Hepatocyte (in vitro differentiated cells): ENCODE measurements at regions not wholly inside any gene's neighbourhood (a gene's known extent, or its start where the extent isn't known, plus 50 kb on each side); places are given as distances from the start of the nearest gene placed in this dataset.

Source experiments
- DNase-seq: peaks from one replicate; pipeline ENCODE4 v3.0.0-alpha.2; 2016; ENCODE audit warnings: low spot score
- H2AFZ ChIP-seq: fragments of 200-600 bp; sonication (generic); 2 replicates; pipeline ENCODE4 v1.6.0; 2016; ENCODE audit warnings: antibody characterized with exemption, mild to moderate bottlenecking
- H3K27ac ChIP-seq: fragments of 200-600 bp; sonication (generic); 2 replicates; pipeline ENCODE4 v1.5.1; 2016; ENCODE audit warnings: mild to moderate bottlenecking
- H3K27me3 ChIP-seq: fragments of 200-600 bp; sonication (generic); 2 replicates; pipeline ENCODE4 v1.6.1; 2016
- H3K36me3 ChIP-seq: fragments of 200-600 bp; sonication (generic); replicated peaks from 2 replicates; pipeline ENCODE4 v1.5.1; 2016; ENCODE audit warnings: low read depth; ENCODE audit not compliant: insufficient read depth
- H3K4me1 ChIP-seq: fragments of 200-600 bp; sonication (generic); 2 replicates; pipeline ENCODE4 v1.5.1; 2016; ENCODE audit warnings: mild to moderate bottlenecking, moderate library complexity; ENCODE audit not compliant: insufficient read depth
- H3K4me2 ChIP-seq: fragments of 200-600 bp; sonication (generic); 2 replicates; pipeline ENCODE4 v1.6.0; 2016
- H3K4me3 ChIP-seq: fragments of 200-600 bp; sonication (generic); 2 replicates; pipeline ENCODE4 v1.5.1; 2016; ENCODE audit warnings: mild to moderate bottlenecking
- H3K79me2 ChIP-seq: fragments of 200-600 bp; sonication (generic); 2 replicates; pipeline ENCODE4 v1.6.0; 2017; ENCODE audit warnings: mild to moderate bottlenecking
- H3K9me2 ChIP-seq: fragments of 200-600 bp; sonication (generic); replicated peaks from 2 replicates; pipeline ENCODE4 v1.6.0; 2017; ENCODE audit warnings: mild to moderate bottlenecking; ENCODE audit not compliant: insufficient read depth
- H3K9me3 ChIP-seq: fragments of 200-600 bp; sonication (generic); 2 replicates; pipeline ENCODE4 v1.5.1; 2016; ENCODE audit warnings: low read depth, mild to moderate bottlenecking
- H4K20me1 ChIP-seq: fragments of 200-600 bp; sonication (generic); 2 replicates; pipeline ENCODE4 v1.6.0; 2016; ENCODE audit warnings: mild to moderate bottlenecking; ENCODE audit not compliant: insufficient read depth, poor library complexity, severe bottlenecking
- CTCF ChIP-seq: fragments of 200-600 bp; sonication (generic); IDR thresholded peaks from 2 replicates; pipeline ENCODE4 v1.5.1; 2016; ENCODE audit warnings: antibody characterized with exemption, mild to moderate bottlenecking; ENCODE audit not compliant: poor library complexity
- EZH2 ChIP-seq: fragments of 200-600 bp; sonication (generic); IDR thresholded peaks from 2 replicates; pipeline ENCODE4 v1.6.1; 2016; ENCODE audit warnings: antibody characterized with exemption, mild to moderate bottlenecking, borderline replicate concordance
- EZH2phosphoT487 ChIP-seq: fragments of 200-600 bp; sonication (generic); IDR thresholded peaks from one replicate; pipeline ENCODE4 v1.6.1; 2018; ENCODE audit warnings: antibody characterized with exemption, mild to moderate bottlenecking, low read depth, moderate library complexity; ENCODE audit not compliant: unreplicated experiment, severe bottlenecking
- WGBS: methylation state at CpG from one replicate; pipeline ENCODE4 v1.1.6; 2016; ENCODE audit warnings: low lambda C conversion rate; ENCODE audit errors: missing lambda C conversion rate; 5-methylcytosine and 5-hydroxymethylcytosine counted together

GRCh38 chr3:28951772-28952556 lies 328.9 kb upstream of the RBMS3 start:
- Histone ChIP-seq H3K9me2 (no peaks in the 10 kb centered on the region), H3K27me3 (no peaks in the 10 kb centered on the region), H3K36me3 (no peaks in the 10 kb centered on the region), H2AFZ (no peak overlapping the region), H3K79me2 (no peaks in the 10 kb centered on the region), H4K20me1 (no peaks in the 10 kb centered on the region), H3K9me3 (no peaks in the 10 kb centered on the region), H3K4me2 (no peak overlapping the region), H3K27ac (no peak overlapping the region), H3K4me1 (no peaks in the 10 kb centered on the region), H3K4me3 (no peak overlapping the region)
- WGBS = 84% methylated on average over 4 of the region's 4 CpGs
- DNase-seq = no peak
- TF ChIP-seq EZH2 = no peak
- no peak for TF ChIP-seq CTCF
- no peak for TF ChIP-seq EZH2phosphoT487

- no peak overlapping the region for H3K27ac ChIP-seq
- H3K4me1 ChIP-seq = no peaks in the 10 kb centered on the region
- no peak for DNase-seq
- H3K79me2 ChIP-seq = no peaks in the 10 kb centered on the region
- 90% methylated on average over 3 of the region's 3 CpGs for WGBS
- TF ChIP-seq EZH2 = no peak
- H3K4me2 ChIP-seq = no peak overlapping the region
- H3K27me3 ChIP-seq = no peaks in the 10 kb centered on the region
- no peak overlapping the region for H2AFZ ChIP-seq
- H3K4me3 ChIP-seq = no peak overlapping the region
- no peaks in the 10 kb centered on the region for H3K9me3 ChIP-seq
- no peaks in the 10 kb centered on the region for H3K36me3 ChIP-seq
- no peaks in the 10 kb centered on the region for H3K9me2 ChIP-seq
- no peaks in the 10 kb centered on the region for H4K20me1 ChIP-seq
Measured at GRCh38 chr3:28958656-28959055, 322.2 kb upstream of the RBMS3 start.

- no peaks in the 10 kb centered on the region for H3K36me3 ChIP-seq
- TF ChIP-seq CTCF = no peak
- TF ChIP-seq EZH2 = no peak
- TF ChIP-seq EZH2phosphoT487 = no peak
- no peak overlapping the region for H2AFZ ChIP-seq
- H3K27ac ChIP-seq = no peak overlapping the region
- no peaks in the 10 kb centered on the region for H3K79me2 ChIP-seq
- H3K27me3 ChIP-seq = no peaks in the 10 kb centered on the region
- no peaks in the 10 kb centered on the region for H4K20me1 ChIP-seq
- H3K4me2 ChIP-seq = no peak overlapping the region
- no peaks in the 10 kb centered on the region for H3K9me2 ChIP-seq
- no peak overlapping the region for H3K4me3 ChIP-seq
- DNase-seq = no peak
- no peaks in the 10 kb centered on the region for H3K9me3 ChIP-seq
- WGBS = 63% methylated on average over 3 of the region's 3 CpGs
- no peaks in the 10 kb centered on the region for H3K4me1 ChIP-seq
Measured at GRCh38 chr3:28971156-28971555, 309.7 kb upstream of the RBMS3 start.

- no peak overlapping the region for H3K27ac ChIP-seq
- 81% methylated on average over 3 of the region's 3 CpGs for WGBS
- H3K4me2 ChIP-seq = no peak overlapping the region
Measured at GRCh38 chr3:28972921-28973320, 307.9 kb upstream of the RBMS3 start.

More at GRCh38 chr3:28972921-28973320, 307.9 kb upstream of the RBMS3 start:
- Histone ChIP-seq H3K9me2 (no peaks in the 10 kb centered on the region), H3K79me2 (no peaks in the 10 kb centered on the region), H3K27me3 (no peaks in the 10 kb centered on the region), H2AFZ (no peak overlapping the region), H3K36me3 (no peaks in the 10 kb centered on the region), H3K9me3 (no peaks in the 10 kb centered on the region), H3K4me3 (no peak overlapping the region), H3K4me1 (no peaks in the 10 kb centered on the region), H4K20me1 (no peaks in the 10 kb centered on the region)
- TF ChIP-seq CTCF (no peak), EZH2phosphoT487 (no peak), EZH2 (no peak)
- DNase-seq = no peak
